A673 (cell line): ENCODE measurements at regions not wholly inside any gene's neighbourhood (a gene's known extent, or its start where the extent isn't known, plus 50 kb on each side); places are given as distances from the start of the nearest gene placed in this dataset.

ENCODE experiments used
- EZH2 ChIP-seq: fragments of 200-600 bp; sonication (generic); IDR thresholded peaks from 2 replicates; pipeline ENCODE4 v1.6.1; 2017; ENCODE audit warnings: borderline replicate concordance, low read depth, mild to moderate bottlenecking, mixed read lengths, antibody characterized with exemption, low read length; ENCODE audit not compliant: poor library complexity, severe bottlenecking
- TF ChIP-seq, protein P1 (sequence below): fragments of 300-800, 200-600 bp; sonication (generic); conservative IDR thresholded peaks from 2 replicates; pipeline ENCODE4 v1.5.1; 2017; ENCODE audit warnings: low read depth, mild to moderate bottlenecking, antibody characterized with exemption, low read length, moderate library complexity, mixed read lengths

DNA sequence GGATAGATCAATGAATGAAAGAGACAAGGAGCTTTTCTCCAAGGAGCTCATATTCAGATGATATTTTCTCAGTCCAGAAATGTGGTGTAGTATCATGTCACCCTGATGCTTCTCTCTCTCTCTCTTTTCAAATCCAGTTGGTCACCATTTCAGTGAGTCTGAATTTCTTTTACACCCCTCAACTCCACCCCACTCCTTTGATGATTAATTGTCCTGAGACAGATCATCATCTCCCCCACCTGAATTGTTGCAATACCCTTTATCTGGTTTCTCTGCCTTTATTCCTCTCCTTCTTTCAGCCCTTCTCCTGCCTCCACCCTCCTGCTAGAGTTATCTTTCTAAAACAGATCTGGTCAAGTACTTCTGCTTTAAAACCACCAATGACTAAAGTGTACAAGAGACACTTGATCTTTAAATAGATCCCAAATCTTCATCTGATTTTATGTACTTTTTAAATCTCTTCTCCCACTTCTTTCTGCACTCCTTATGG lies 299.8 kb downstream of the KLF5 start:
- TF ChIP-seq, protein P1, sequence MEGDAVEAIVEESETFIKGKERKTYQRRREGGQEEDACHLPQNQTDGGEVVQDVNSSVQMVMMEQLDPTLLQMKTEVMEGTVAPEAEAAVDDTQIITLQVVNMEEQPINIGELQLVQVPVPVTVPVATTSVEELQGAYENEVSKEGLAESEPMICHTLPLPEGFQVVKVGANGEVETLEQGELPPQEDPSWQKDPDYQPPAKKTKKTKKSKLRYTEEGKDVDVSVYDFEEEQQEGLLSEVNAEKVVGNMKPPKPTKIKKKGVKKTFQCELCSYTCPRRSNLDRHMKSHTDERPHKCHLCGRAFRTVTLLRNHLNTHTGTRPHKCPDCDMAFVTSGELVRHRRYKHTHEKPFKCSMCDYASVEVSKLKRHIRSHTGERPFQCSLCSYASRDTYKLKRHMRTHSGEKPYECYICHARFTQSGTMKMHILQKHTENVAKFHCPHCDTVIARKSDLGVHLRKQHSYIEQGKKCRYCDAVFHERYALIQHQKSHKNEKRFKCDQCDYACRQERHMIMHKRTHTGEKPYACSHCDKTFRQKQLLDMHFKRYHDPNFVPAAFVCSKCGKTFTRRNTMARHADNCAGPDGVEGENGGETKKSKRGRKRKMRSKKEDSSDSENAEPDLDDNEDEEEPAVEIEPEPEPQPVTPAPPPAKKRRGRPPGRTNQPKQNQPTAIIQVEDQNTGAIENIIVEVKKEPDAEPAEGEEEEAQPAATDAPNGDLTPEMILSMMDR = no peak
- TF ChIP-seq EZH2 = no peak
